Stromal cell of bone marrow (primary cell): ENCODE measurements at regions not wholly inside any gene's neighbourhood (a gene's known extent, or its start where the extent isn't known, plus 50 kb on each side); places are given as distances from the start of the nearest gene placed in this dataset.

Source experiments
- DNase-seq: peaks from one replicate; pipeline ENCODE4 v3.0.0-alpha.2; 2012; ENCODE audit warnings: low read depth

GRCh38 chr3:15952543-15953175, 154.9 kb upstream of the ANKRD28 start:
- DNase-seq: no peak

DNA sequence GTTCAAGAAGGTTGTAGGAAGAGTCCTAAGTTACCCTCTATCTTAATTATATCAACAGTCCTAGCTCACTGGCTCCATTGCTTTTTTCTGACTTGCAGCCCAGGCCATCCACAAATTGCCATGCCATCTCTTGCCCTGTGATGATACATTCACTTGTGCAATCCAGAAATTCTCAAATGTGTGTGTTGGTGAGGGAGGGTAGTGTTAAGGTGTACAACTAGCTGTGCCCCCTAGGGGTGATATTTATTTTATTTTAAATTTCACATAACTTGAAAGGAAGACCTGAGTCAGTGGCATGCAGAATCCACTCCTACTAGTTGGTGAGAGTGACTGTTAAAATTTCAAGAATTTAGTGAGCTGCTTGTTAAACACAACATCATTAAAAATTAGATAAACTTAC, 156.1 kb upstream of the ANKRD28 start:
- no peak for DNase-seq

DNA sequence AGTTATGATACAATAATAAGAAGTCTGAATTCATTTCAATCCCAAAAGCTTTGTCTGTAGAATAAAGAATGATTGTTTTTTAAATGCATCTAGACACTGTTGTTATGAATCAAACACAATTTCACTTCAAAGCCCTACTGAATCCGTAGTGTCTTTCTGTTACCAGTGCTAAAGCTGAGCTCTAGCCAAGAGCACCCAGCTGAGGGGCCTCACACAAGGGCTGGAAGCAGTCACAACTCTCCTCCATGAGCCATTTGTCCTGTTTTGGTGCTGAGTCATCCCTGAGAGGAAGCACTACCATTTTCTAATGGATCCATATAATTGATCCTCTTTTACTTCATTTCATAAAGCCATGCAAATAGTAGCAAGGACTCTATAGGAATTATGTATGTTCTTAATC, 158.2 kb upstream of the ANKRD28 start:
- DNase-seq: no peak

- DNase-seq: no peak
Observed at GRCh38 chr3:15958692-15959433, 161.1 kb upstream of the ANKRD28 start.

- DNase-seq: peak; percentile 45
Observed at GRCh38 chr3:15959434-15959811, 161.6 kb upstream of the ANKRD28 start.

DNA sequence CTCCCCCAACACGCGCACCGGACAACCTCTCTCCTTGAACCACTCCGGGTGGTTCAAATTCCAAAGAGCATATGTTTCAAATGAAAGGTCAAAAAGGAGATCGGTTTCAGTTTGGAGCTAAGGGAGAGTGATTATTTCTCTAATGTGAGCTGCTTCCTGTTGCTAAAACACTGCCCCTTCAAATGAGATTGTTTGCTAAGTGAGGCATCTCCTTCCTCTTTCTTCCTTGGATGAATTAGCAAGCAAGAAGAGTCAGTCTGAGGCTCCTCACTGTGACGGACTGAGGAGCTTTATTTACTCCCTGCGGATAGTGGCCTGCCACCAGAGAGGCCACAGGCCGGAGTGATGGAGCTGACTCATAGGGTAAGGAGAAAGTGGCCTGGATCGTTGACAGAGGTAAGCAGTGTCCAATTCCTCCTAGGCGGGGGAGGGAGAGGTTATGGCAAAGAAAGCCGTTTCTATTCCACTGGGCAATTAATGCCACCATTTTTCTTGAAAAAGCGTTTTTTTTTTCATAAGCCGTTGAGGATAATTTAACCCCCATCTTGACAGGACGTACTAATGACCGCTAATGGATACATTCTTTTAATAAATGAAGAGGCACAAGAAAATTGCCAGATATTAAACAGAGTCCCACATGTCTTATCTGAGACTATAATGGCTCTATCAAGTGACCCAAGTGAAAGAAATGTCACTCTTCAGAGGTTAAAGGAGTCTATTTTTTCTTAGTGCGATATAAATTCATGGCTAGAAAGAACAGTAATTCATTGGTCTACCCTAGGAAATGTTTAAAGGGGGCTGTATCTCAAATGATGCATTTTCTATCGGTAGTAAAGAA, 167.0 kb upstream of the ANKRD28 start:
- peak; percentile 59 for DNase-seq

DNA sequence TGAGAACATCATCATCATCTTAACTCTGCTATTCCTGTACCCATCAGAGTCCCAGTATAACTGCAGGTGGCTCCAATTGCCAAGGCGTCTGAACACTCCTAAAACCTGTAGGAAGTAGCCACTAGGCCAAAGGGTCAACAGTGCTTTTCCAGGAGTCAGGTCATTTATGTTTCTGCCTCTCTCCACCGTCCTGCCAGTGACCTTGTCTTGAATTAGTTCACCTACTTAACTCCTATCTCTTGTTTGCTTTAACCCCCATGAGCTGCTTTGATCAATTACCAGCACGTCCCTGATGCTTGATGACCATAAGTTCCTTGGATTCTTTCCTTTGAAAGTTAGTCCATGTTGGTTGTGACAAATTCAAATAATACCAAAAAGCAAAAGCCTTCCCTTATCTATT, 169.8 kb upstream of the ANKRD28 start:
- DNase-seq: no peak

DNA sequence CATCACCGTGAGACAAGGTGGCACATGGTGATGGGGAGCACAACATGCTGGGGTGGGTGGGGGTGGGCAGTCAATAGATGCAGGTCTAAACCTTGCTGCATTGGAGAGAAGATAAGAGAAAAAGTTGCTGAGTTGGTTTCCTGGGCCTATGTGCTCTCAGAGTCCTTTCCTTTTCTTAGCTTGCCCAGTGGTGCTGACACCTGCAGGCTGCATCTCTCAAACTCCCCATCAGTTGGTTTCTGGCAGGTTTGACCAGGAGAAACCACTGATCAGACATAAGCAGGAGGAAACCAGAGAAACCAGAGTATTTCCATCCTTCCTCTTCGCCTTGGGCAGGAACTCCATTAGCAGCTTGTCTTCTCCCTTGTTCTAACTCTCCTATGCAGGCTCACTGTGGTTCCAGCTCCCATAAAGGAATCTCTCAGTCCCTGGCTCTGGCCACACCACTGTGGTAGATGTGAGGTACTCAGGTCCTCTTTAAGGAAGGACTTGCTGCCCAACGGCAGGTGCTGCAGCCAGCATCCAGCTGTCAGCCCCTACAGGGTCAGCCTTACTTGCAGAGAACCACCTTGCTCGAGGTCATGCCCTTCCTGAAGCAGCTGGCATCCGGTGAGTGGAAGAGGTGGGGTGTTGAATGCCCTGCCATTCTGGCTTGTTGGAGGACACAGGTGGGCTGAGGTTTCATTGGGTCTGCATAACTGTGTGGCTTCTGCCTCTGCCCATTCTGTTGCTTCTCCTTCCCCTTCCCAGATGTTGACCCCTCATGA, 172.3 kb upstream of the ANKRD28 start:
- DNase-seq: no peak

- DNase-seq: no peak
Observed at GRCh38 chr3:15973414-15973813, 175.6 kb upstream of the ANKRD28 start.

DNA sequence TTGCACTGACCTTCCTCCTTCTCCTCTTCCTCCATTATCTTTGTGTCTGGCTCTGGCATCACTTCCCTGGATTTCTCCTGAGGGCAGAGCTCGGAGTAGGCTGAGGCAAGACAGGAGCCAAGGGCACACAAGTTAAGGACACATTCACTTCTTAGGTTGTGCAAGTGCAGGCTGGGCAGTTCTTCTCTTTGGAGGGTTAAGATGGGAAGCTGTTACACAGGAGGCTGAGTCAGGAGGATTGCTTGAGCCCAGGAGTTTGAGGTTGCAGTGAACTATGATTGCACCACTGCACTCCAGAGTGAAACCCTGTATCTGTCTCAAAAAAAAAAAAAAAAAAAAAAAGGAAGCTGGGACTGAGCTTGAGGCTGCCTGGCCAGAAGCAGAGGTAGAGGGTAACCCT, 176.2 kb upstream of the ANKRD28 start:
- no peak for DNase-seq

- DNase-seq: no peak
Observed at GRCh38 chr3:15974647-15975046, 176.9 kb upstream of the ANKRD28 start.

GRCh38 chr3:15976524-15976923, 178.7 kb upstream of the ANKRD28 start:
- DNase-seq: no peak

DNA sequence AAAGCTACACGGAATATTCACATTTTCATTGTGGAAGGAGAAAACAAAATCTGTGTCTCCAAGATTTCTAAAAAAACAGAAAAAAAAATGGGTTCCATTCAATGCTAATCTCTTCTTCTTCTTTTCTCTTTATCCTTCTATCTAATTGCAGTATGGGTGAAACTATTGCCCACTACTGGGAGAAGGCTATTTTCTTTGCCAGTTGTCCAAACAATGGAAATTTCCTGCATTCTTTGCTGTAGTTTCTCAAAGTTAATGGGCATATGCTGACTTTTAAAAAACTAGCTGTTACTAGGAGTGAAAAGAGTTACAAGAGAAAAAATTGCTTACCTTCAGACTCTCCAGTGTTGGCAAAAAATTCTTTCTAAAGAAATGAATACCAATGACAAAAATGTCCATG, 179.3 kb upstream of the ANKRD28 start:
- no peak for DNase-seq

GRCh38 chr3:15977598-15978232, 179.9 kb upstream of the ANKRD28 start:
- DNase-seq: no peak

DNA sequence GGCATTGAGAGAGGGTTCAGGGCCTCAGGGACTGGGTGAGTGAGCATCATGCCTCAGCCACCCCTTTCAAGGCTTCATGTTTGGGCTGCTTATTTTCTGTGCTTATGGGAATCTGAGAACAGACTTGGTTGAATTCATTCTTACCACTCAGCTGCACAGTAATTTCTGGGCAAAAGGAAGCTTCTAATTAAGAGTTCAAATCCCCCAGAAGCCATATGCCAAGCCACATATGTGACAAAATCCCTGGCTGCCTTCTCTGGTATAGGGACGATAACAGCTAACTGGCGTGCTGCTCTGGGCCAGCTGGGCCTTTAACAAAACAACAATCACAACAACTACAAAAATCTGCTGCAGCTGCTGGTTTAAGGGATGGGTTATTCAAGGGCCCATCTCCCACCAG, 181.0 kb upstream of the ANKRD28 start:
- no peak for DNase-seq

GRCh38 chr3:15979495-15979894, 181.7 kb upstream of the ANKRD28 start:
- no peak for DNase-seq

- no peak for DNase-seq
Observed at GRCh38 chr3:15979900-15980299, 182.1 kb upstream of the ANKRD28 start.

GRCh38 chr3:15982243-15982642, 184.5 kb upstream of the ANKRD28 start:
- no peak for DNase-seq

GRCh38 chr3:15982667-15983196, 185.0 kb upstream of the ANKRD28 start:
- DNase-seq: peak; percentile 98

- peak; percentile 86 for DNase-seq
Observed at GRCh38 chr3:15983232-15983631, 185.5 kb upstream of the ANKRD28 start.

- no peak for DNase-seq
Observed at GRCh38 chr3:15983693-15984092, 185.9 kb upstream of the ANKRD28 start.

DNA sequence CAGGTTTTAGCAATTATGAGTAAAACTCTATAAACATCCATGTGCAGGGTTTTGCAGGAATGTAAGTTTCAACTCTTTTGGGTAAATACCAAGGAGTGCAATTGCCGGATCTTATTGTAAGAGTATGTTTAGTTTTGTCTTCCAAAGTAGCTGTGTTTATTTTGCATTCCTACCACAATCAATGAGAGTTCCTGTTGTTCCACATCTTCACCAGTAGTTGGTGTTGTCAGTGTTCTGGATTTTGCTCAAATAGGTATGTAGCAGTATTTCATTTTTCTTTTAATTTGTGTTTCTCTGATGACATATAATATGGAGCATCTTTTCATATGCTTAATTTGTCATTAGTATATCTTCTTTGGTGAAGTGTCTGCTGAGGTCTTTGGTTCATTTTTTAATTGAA, 185.1 kb upstream of the GALNT15 start:
- no peak for DNase-seq
